Trophoblast cell (in vitro differentiated cells and primary cell): ENCODE measurements at regions not wholly inside any gene's neighbourhood (a gene's known extent, or its start where the extent isn't known, plus 50 kb on each side); places are given as distances from the start of the nearest gene placed in this dataset.
A peak's percentile ranks its signal among the peaks of the same experiment; 100 is the strongest.

Experiments used
- DNase-seq, 2 donors: peaks; one replicate each; pipeline ENCODE4 v3.0.0-alpha.2; 2016
- H2AFZ ChIP-seq: 2 replicates; pipeline ENCODE4 v1.6.1; 2013; ENCODE audit warnings: low read length, moderate library complexity, mild to moderate bottlenecking; ENCODE audit not compliant: insufficient read depth, poor library complexity
- H2AK5ac ChIP-seq: 2 replicates; pipeline ENCODE4 v1.6.1; 2013; ENCODE audit warnings: mild to moderate bottlenecking, low read length
- H2BK120ac ChIP-seq: 2 replicates; pipeline ENCODE4 v1.6.1; 2013; ENCODE audit warnings: low read length, mild to moderate bottlenecking, moderate library complexity; ENCODE audit not compliant: insufficient read depth, poor library complexity
- H2BK12ac ChIP-seq: 2 replicates; pipeline ENCODE4 v1.6.1; 2013; ENCODE audit warnings: mild to moderate bottlenecking, low read length, moderate library complexity
- H2BK5ac ChIP-seq: 2 replicates; pipeline ENCODE4 v1.6.1; 2013; ENCODE audit warnings: low read length, low read depth, moderate library complexity, mild to moderate bottlenecking; ENCODE audit not compliant: poor library complexity
- H3K14ac ChIP-seq: 2 replicates; pipeline ENCODE4 v1.6.1; 2013; ENCODE audit warnings: mild to moderate bottlenecking, low read length
- H3K18ac ChIP-seq: 2 replicates; pipeline ENCODE4 v1.6.1; 2013; ENCODE audit warnings: mild to moderate bottlenecking, low read length
- H3K23ac ChIP-seq: 2 replicates; pipeline ENCODE4 v1.6.1; 2013; ENCODE audit warnings: low read length
- H3K27ac ChIP-seq: 2 replicates; pipeline ENCODE4 v1.5.1; 2013; ENCODE audit warnings: low read depth, mild to moderate bottlenecking, inconsistent platforms, low read length, moderate library complexity
- H3K27me3 ChIP-seq: 2 replicates; pipeline ENCODE4 v1.6.1; 2013; ENCODE audit warnings: inconsistent platforms, mild to moderate bottlenecking, low read length, moderate library complexity; ENCODE audit not compliant: insufficient read depth
- H3K36me3 ChIP-seq, 2 experiments: 1 replicate in 1 of 2; 2 replicates in 1 of 2; pipeline ENCODE4 v1.6.1; 2013; ENCODE audit warnings: low read length in 2 of 2, mild to moderate bottlenecking in 2 of 2, moderate library complexity in 1 of 2; ENCODE audit not compliant: insufficient read depth in 2 of 2, control insufficient read depth in 1 of 2
- H3K4ac ChIP-seq: 2 replicates; pipeline ENCODE4 v1.6.1; 2013; ENCODE audit warnings: low read depth, mild to moderate bottlenecking, low read length, moderate library complexity
- H3K4me1 ChIP-seq, 2 experiments: 1 replicate in 1 of 2; 2 replicates in 1 of 2; pipeline ENCODE4 v1.6.1; 2013; ENCODE audit warnings: low read length in 2 of 2, mild to moderate bottlenecking in 2 of 2, moderate library complexity in 1 of 2; ENCODE audit not compliant: insufficient read depth in 2 of 2, control insufficient read depth in 1 of 2
- H3K4me2 ChIP-seq: 2 replicates; pipeline ENCODE4 v1.6.1; 2013; ENCODE audit warnings: inconsistent platforms, mild to moderate bottlenecking, low read length, moderate library complexity
- H3K4me3 ChIP-seq: 2 replicates; pipeline ENCODE4 v1.5.1; 2013; ENCODE audit warnings: mild to moderate bottlenecking, low read depth, low read length, inconsistent platforms
- H3K79me1 ChIP-seq: one replicate; pipeline ENCODE4 v1.6.1; 2013; ENCODE audit warnings: low read length
- H3K79me2 ChIP-seq: 2 replicates; pipeline ENCODE4 v1.6.1; 2013; ENCODE audit warnings: low read length, mild to moderate bottlenecking; ENCODE audit not compliant: control insufficient read depth, insufficient read depth, poor library complexity
- H3K9ac ChIP-seq: 2 replicates; pipeline ENCODE4 v1.6.1; 2013; ENCODE audit warnings: mild to moderate bottlenecking, low read length
- H3K9me3 ChIP-seq: 2 replicates; pipeline ENCODE4 v1.6.1; 2013; ENCODE audit warnings: low read depth, mild to moderate bottlenecking, control low read depth, inconsistent platforms, low read length; ENCODE audit not compliant: insufficient read depth
- H4K12ac ChIP-seq: 2 replicates; pipeline ENCODE4 v1.6.1; 2013; ENCODE audit warnings: low read depth, mild to moderate bottlenecking, low read length, moderate library complexity
- H4K8ac ChIP-seq: 2 replicates; pipeline ENCODE4 v1.6.1; 2013; ENCODE audit warnings: low read depth, mild to moderate bottlenecking, low read length, moderate library complexity
- H4K91ac ChIP-seq: one replicate; pipeline ENCODE4 v1.6.1; 2013; ENCODE audit warnings: low read depth, mild to moderate bottlenecking, low read length, moderate library complexity
- WGBS: extraction: QIAGEN DNeasy Blood & Tissue Kit; methylation state at CpG from one replicate; pipeline ENCODE4 v1.1.7; 2013; ENCODE audit warnings: missing lambda C conversion rate; ENCODE audit not compliant: insufficient read length, insufficient coverage; ENCODE audit errors: extremely low coverage; 5-methylcytosine and 5-hydroxymethylcytosine counted together

- no peak overlapping the region for H3K14ac ChIP-seq
- no peak overlapping the region for H3K23ac ChIP-seq
- no peak overlapping the region for H2BK12ac ChIP-seq
- H2AFZ ChIP-seq, result no peak overlapping the region
- no peak overlapping the region for H3K4me3 ChIP-seq
- H3K9me3 ChIP-seq, result no peaks in the 10 kb centered on the region
- no peaks in the 10 kb centered on the region for H3K79me2 ChIP-seq
- H3K79me1 ChIP-seq, result no peaks in the 10 kb centered on the region
- no peak overlapping the region for H3K4ac ChIP-seq
- H2BK120ac ChIP-seq, result no peak overlapping the region
- DNase-seq, result no peak
- H4K12ac ChIP-seq, result no peak overlapping the region
- H3K9ac ChIP-seq, result no peak overlapping the region
- no peaks in the 10 kb centered on the region for H3K27me3 ChIP-seq
- H4K8ac ChIP-seq, result no peak overlapping the region
- H4K91ac ChIP-seq, result no peak overlapping the region
- H3K36me3 ChIP-seq, result no peaks in the 10 kb centered on the region
- H3K4me1 ChIP-seq, result no peaks in the 10 kb centered on the region
- no peak overlapping the region for H3K18ac ChIP-seq
- H2BK5ac ChIP-seq, result no peak overlapping the region
- H2AK5ac ChIP-seq, result no peak overlapping the region
- no peak overlapping the region for H3K27ac ChIP-seq
- H3K4me2 ChIP-seq, result no peak overlapping the region
Measured at GRCh38 chr12:84692071-84692470, 220.5 kb downstream of the SLC6A15 start.

GRCh38 chr12:84691266-84691665 lies 221.3 kb downstream of the SLC6A15 start:
- Histone ChIP-seq H2BK5ac (no peak overlapping the region), H3K36me3 (no peaks in the 10 kb centered on the region), H3K79me2 (no peaks in the 10 kb centered on the region), H3K27me3 (no peaks in the 10 kb centered on the region), H4K8ac (no peak overlapping the region), H3K4me3 (no peak overlapping the region), H3K18ac (no peak overlapping the region), H3K14ac (no peak overlapping the region), H4K91ac (no peak overlapping the region), H3K27ac (no peak overlapping the region), H3K4me2 (no peak overlapping the region), H2BK12ac (no peak overlapping the region), H2AFZ (no peak overlapping the region), H2AK5ac (no peak overlapping the region), H3K9ac (no peak overlapping the region), H4K12ac (no peak overlapping the region), H3K9me3 (no peaks in the 10 kb centered on the region), H3K4ac (no peak overlapping the region), H2BK120ac (no peak overlapping the region), H3K4me1 (no peaks in the 10 kb centered on the region), H3K23ac (no peak overlapping the region), H3K79me1 (no peaks in the 10 kb centered on the region)
- no peak for DNase-seq
- no CpG with 5 or more reads among the region's 1 CpG for WGBS

GRCh38 chr12:84689638-84690037 lies 223.0 kb downstream of the SLC6A15 start:
- Histone ChIP-seq H3K9me3 (no peaks in the 10 kb centered on the region), H3K4me2 (no peak overlapping the region), H4K8ac (no peak overlapping the region), H2AFZ (no peak overlapping the region), H3K79me1 (no peaks in the 10 kb centered on the region), H3K4ac (no peak overlapping the region), H2BK12ac (no peak overlapping the region), H3K79me2 (no peaks in the 10 kb centered on the region), H3K27ac (peak overlapping the region; percentile 19), H4K91ac (no peak overlapping the region), H3K14ac (no peak overlapping the region), H2BK5ac (no peak overlapping the region), H3K18ac (no peak overlapping the region), H2AK5ac (no peak overlapping the region), H3K23ac (no peak overlapping the region), H3K36me3 (no peaks in the 10 kb centered on the region), H3K4me1 (no peaks in the 10 kb centered on the region), H3K4me3 (no peak overlapping the region), H4K12ac (no peak overlapping the region), H3K27me3 (no peaks in the 10 kb centered on the region), H2BK120ac (no peak overlapping the region), H3K9ac (no peak overlapping the region)
- no CpG with 5 or more reads among the region's 9 CpGs for WGBS
- DNase-seq, result no peak

GRCh38 chr12:84685379-84685778 lies 227.2 kb downstream of the SLC6A15 start:
- Histone ChIP-seq H3K4me1 (no peaks in the 10 kb centered on the region), H3K4ac (no peak overlapping the region), H3K79me2 (no peaks in the 10 kb centered on the region), H2BK120ac (no peak overlapping the region), H2AK5ac (no peak overlapping the region), H3K27me3 (no peaks in the 10 kb centered on the region), H2AFZ (no peak overlapping the region), H3K23ac (no peak overlapping the region), H4K12ac (no peak overlapping the region), H4K8ac (no peak overlapping the region), H4K91ac (no peak overlapping the region), H2BK5ac (no peak overlapping the region), H3K27ac (no peak overlapping the region), H3K4me3 (no peak overlapping the region), H3K9me3 (no peaks in the 10 kb centered on the region), H3K79me1 (no peaks in the 10 kb centered on the region), H3K4me2 (no peak overlapping the region), H3K36me3 (no peaks in the 10 kb centered on the region), H3K18ac (no peak overlapping the region), H2BK12ac (no peak overlapping the region), H3K9ac (no peak overlapping the region), H3K14ac (no peak overlapping the region)
- DNase-seq, result no peak

- H3K36me3 ChIP-seq, result no peaks in the 10 kb centered on the region
- H3K4me2 ChIP-seq, result no peak overlapping the region
- no peak overlapping the region for H2BK120ac ChIP-seq
- H3K4me3 ChIP-seq, result no peak overlapping the region
- no peak overlapping the region for H3K4ac ChIP-seq
- no peak overlapping the region for H2BK12ac ChIP-seq
- no peaks in the 10 kb centered on the region for H3K9me3 ChIP-seq
- H3K14ac ChIP-seq, result no peak overlapping the region
- H3K18ac ChIP-seq, result no peak overlapping the region
- no peak for DNase-seq
- H2AK5ac ChIP-seq, result no peak overlapping the region
- H3K4me1 ChIP-seq, result no peaks in the 10 kb centered on the region
- no peaks in the 10 kb centered on the region for H3K79me1 ChIP-seq
- no peak overlapping the region for H3K27ac ChIP-seq
- no peak overlapping the region for H4K91ac ChIP-seq
- H4K12ac ChIP-seq, result no peak overlapping the region
- H2BK5ac ChIP-seq, result no peak overlapping the region
- H4K8ac ChIP-seq, result no peak overlapping the region
- H3K79me2 ChIP-seq, result no peaks in the 10 kb centered on the region
- no peak overlapping the region for H3K23ac ChIP-seq
- no peak overlapping the region for H2AFZ ChIP-seq
- no peaks in the 10 kb centered on the region for H3K27me3 ChIP-seq
- no peak overlapping the region for H3K9ac ChIP-seq
Measured at GRCh38 chr12:84676787-84677186, 235.8 kb downstream of the SLC6A15 start.
